ENCODE measurements at regions not wholly inside any gene's neighbourhood (a gene's known extent, or its start where the extent isn't known, plus 50 kb on each side); places are given as distances from the start of the nearest gene placed in this dataset.
"Not testable (repeated sequence)": the region's sequence is repeated elsewhere in the genome, so short reads cannot be mapped to it uniquely, and the experiment has no call there.

GRCh38 chr14:106134886-106135285, 608.5 kb downstream of the TMEM121 start:
- no peak overlapping the region for H3K27ac Mint-ChIP-seq
- peaks cover under 1% of the 10 kb centered on the region for H3K4me1 Mint-ChIP-seq
- intact Hi-C loops (cut with micrococcal nuclease) = no loop called here

GRCh38 chr14:106141242-106142220, 615.1 kb downstream of the TMEM121 start:
- no peaks in the 10 kb centered on the region for H3K27me3 Mint-ChIP-seq
- no peak overlapping the region for H3K4me3 Mint-ChIP-seq
- no peaks in the 10 kb centered on the region for H3K36me3 Mint-ChIP-seq (ENCODE audit: low read depth)
- CTCF ChIA-PET = interaction anchor here (0.7 kb wide), 1 partner anchor 12 kb away, joined by 3 read pairs; no protein-coding TSS in a partner anchor
- H3K9me3 Mint-ChIP-seq = no peaks in the 10 kb centered on the region
- ATAC-seq (ENCODE audit: low read depth) (peak; percentile 31), DNase-seq (no peak)
- intact Hi-C loops (cut with micrococcal nuclease) = no loop called here
- H3K4me1 Mint-ChIP-seq = no peaks in the 10 kb centered on the region
- POLR2A ChIA-PET = interaction anchor here (0.6 to 0.7 kb wide), 2 partner anchors 102 to 580 kb away, joined by 3 to 4 read pairs; no protein-coding TSS in a partner anchor
- no peak overlapping the region for H3K27ac Mint-ChIP-seq
- TF ChIP-seq CTCF (IDR thresholded peaks at IDR 0.05) = no peak

More at GRCh38 chr14:106134886-106135285, 608.5 kb downstream of the TMEM121 start:
- TF ChIP-seq CTCF (IDR thresholded peaks at IDR 0.05) = no peak
- no peak overlapping the region for H3K4me3 Mint-ChIP-seq
- no peak for DNase-seq
- ChIA-PET POLR2A (no interaction called here), CTCF (no interaction called here)
- no peak for ATAC-seq (ENCODE audit: low read depth)
- H3K36me3 Mint-ChIP-seq (ENCODE audit: low read depth) = no peaks in the 10 kb centered on the region
- H3K27me3 Mint-ChIP-seq = no peaks in the 10 kb centered on the region
- no peaks in the 10 kb centered on the region for H3K9me3 Mint-ChIP-seq

GRCh38 chr14:106145731-106146130, 619.3 kb downstream of the TMEM121 start:
- CTCF ChIA-PET; H3K4me3 Mint-ChIP-seq; DNase-seq; POLR2A ChIA-PET; H3K27me3 Mint-ChIP-seq; H3K4me1 Mint-ChIP-seq; H3K36me3 Mint-ChIP-seq (ENCODE audit: low read depth); intact Hi-C loops (cut with micrococcal nuclease); H3K9me3 Mint-ChIP-seq; ATAC-seq (ENCODE audit: low read depth); H3K27ac Mint-ChIP-seq: not testable (repeated sequence)

- intact Hi-C loops (cut with micrococcal nuclease); H3K27me3 Mint-ChIP-seq; ATAC-seq (ENCODE audit: low read depth); H3K36me3 Mint-ChIP-seq (ENCODE audit: low read depth); H3K4me1 Mint-ChIP-seq; H3K9me3 Mint-ChIP-seq: not testable (repeated sequence)
- DNase-seq = peak; percentile 70
- H3K4me3 Mint-ChIP-seq = peak overlapping the region; percentile 77
- peak overlapping the region; percentile 53 for H3K27ac Mint-ChIP-seq
- ChIA-PET CTCF (interaction anchor here (0.6 kb wide), 1 partner anchor 10 kb away, joined by 3 read pairs; no protein-coding TSS in a partner anchor), POLR2A (interaction anchor here (1.4 kb wide), 1 partner anchor 292 kb away, joined by 7 read pairs; no protein-coding TSS in a partner anchor)
Measured at GRCh38 chr14:106153362-106153955, 627.1 kb downstream of the TMEM121 start.

DNA sequence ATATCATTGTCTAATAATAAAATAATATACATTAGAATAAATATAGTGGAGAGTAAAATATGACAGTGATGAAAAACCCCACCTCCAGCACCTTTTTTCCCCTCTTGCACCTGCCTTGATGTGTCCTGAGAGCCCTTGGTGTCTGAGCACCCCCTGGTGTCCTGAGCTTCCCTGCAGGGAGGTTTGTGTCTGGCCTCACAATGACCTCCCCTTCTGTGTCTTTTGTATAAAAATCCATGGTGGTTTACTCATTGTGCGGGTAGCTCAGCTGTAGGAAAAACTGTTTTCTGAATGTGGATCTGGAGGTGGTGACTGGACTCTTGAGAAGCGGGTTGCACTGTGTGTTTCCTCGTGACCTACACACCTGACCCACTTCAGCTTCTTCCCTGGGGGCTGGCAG, 636.9 kb downstream of the TMEM121 start:
- Mint-ChIP-seq H3K4me1 (peaks cover 16% of the 10 kb centered on the region), H3K9me3 (no peaks in the 10 kb centered on the region), H3K36me3 (ENCODE audit: low read depth) (no peaks in the 10 kb centered on the region), H3K27ac (no peak overlapping the region), H3K4me3 (no peak overlapping the region), H3K27me3 (peaks cover 18% of the 10 kb centered on the region)
- POLR2A ChIA-PET = no interaction called here
- intact Hi-C loops (cut with micrococcal nuclease) = no loop called here
- CTCF ChIA-PET = interaction anchor here (1.4 kb wide), 1 partner anchor 10 kb away, joined by 3 read pairs; no protein-coding TSS in a partner anchor
- ATAC-seq (ENCODE audit: low read depth) = no peak
- DNase-seq = no peak
- TF ChIP-seq CTCF (IDR thresholded peaks at IDR 0.05) = no peak

- H3K27ac Mint-ChIP-seq; ATAC-seq (ENCODE audit: low read depth); POLR2A ChIA-PET: not testable (repeated sequence)
Measured at GRCh38 chr14:106163812-106164211, 637.4 kb downstream of the TMEM121 start.

More at GRCh38 chr14:106163812-106164211, 637.4 kb downstream of the TMEM121 start:
- CTCF ChIA-PET = interaction anchor here (1.4 kb wide), 1 partner anchor 11 kb away, joined by 3 read pairs; no protein-coding TSS in a partner anchor
- H3K4me3 Mint-ChIP-seq; H3K9me3 Mint-ChIP-seq; H3K36me3 Mint-ChIP-seq (ENCODE audit: low read depth); intact Hi-C loops (cut with micrococcal nuclease); DNase-seq: not testable (repeated sequence)
- Mint-ChIP-seq H3K4me1 (peaks cover 16% of the 10 kb centered on the region), H3K27me3 (peaks cover 18% of the 10 kb centered on the region)
